DMS114 treated with DMSO at 0.1 percent for 48 hours (cell line): ENCODE measurements at regions not wholly inside any gene's neighbourhood (a gene's known extent, or its start where the extent isn't known, plus 50 kb on each side); places are given as distances from the start of the nearest gene placed in this dataset.

Experiments
- DNase-seq: peaks from one replicate; lab custom pipeline; 2025; ENCODE audit not compliant: unreplicated experiment; lab: John Stamatoyannopoulos, UW

DNA sequence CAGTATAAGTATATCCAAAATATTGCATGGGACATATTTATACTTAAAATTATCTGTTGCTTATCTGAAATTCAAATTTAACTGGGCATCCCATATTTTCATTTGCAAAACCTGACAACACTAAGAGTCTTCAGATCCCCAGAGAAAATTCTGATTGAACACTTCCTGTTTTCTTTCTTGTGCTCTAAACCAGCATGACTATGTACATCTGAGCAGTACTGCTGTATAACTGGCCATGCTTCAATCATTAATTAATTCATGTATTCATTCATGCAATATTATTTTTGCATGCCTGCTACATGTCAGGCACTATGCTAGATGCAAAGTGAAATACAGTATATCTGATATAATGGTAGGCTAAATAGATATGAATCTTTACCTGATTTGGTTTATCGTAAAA lies 461.2 kb downstream of the TLR4 start:
- DNase-seq = no peak

- peak; percentile 40 for DNase-seq
Observed at GRCh38 chr9:118170032-118170955, 466.1 kb downstream of the TLR4 start.

DNA sequence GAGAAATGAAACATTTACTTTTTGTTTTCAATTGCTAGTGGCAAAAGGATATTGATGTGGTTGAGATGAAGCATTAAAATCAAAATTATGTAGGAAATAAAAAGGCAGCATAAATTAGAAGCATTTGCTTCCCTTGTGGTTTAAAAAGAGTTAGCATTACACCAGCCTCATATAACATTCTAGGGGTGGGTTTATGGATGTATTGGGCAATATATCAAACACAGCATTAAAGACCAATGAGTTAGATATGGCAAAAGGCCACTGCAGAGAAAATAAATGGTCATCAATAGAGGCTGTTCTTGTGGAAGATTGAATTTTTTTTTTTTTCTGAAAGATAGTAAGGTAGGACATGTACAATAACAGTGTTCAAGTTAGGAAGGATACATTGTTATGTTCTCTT lies 473.0 kb downstream of the TLR4 start:
- no peak for DNase-seq

- DNase-seq = no peak
Observed at GRCh38 chr9:118183576-118183975, 479.4 kb downstream of the TLR4 start.

DNA sequence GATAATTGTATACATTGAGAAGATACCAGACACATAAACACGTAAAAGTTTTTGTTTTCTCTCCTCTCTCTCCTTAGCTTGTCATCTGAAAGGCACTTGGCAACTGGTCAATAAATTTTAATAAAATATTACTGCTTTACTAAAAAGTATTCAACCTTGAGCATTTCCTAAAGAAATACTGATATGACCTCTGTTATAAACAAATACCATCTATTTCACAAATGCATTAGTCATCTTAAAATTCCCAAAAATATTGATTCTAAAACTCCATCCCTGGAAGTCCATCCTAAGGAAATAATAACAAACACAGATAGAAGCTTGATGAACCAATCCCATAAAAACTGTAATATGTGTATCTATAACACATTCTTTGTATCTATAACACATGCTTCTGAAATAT lies 483.2 kb downstream of the TLR4 start:
- DNase-seq = no peak

- DNase-seq = no peak
Observed at GRCh38 chr9:118189615-118190014, 485.4 kb downstream of the TLR4 start.

- no peak for DNase-seq
Observed at GRCh38 chr9:118192807-118193206, 488.6 kb downstream of the TLR4 start.

GRCh38 chr9:118209343-118209742 lies 505.1 kb downstream of the TLR4 start:
- no peak for DNase-seq

GRCh38 chr9:118215549-118215948 lies 511.3 kb downstream of the TLR4 start:
- DNase-seq = no peak

DNA sequence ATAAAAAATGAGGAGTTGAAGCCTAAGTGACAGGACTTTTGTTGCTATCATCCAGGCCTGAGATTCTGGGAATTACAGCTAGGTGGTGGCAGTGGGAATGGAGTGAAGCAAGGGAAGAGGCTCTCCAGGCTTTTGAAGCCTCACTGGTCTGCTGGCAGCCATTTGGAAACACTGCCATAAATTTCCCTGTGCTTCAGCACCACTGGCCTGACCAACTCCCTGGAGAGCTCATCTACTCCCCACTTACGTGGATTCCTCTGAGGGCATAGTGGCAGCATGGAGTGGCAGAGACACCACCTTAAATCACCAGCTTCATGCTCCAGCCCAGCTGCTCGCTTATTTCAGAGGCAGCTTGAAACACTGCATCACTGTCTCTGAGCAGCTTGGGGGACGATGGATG lies 518.2 kb downstream of the TLR4 start:
- DNase-seq = no peak

DNA sequence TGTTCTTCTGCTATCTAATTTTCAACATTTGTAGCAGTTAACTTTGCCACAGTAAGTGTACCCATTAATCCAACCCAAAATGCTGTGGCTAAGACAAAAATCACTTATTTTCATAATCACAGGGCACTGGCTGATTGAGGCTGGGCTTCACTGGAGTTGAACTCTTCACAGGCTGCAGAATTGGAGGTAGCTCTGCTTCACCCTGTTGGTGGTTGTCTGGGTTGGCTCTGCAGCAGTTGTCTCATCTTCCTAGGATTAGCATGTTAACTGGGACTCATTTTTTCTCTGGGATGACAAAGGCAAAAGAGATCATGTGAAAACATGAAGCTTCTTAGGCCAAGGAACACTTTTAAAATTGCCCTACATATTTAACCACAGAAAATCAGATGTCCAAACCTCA lies 518.9 kb downstream of the TLR4 start:
- no peak for DNase-seq

DNA sequence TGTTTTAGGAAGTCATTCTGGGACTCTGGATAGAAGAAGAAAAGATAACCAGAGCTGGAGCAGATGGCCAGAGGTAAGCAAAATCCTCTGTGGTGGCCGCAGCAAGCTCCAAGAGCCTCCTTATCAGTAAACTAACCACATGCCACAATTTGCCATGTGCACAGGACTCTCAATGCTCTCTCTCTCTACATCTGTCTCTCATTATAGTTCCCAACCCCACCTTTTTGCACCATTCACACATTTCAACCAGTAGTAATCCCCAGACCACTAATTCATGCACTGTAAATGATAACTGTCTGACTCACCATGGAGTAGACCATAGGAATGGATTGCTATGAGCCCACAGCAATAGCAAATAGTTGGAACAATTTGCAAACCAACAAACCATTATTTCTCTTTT lies 526.1 kb downstream of the TLR4 start:
- no peak for DNase-seq

DNA sequence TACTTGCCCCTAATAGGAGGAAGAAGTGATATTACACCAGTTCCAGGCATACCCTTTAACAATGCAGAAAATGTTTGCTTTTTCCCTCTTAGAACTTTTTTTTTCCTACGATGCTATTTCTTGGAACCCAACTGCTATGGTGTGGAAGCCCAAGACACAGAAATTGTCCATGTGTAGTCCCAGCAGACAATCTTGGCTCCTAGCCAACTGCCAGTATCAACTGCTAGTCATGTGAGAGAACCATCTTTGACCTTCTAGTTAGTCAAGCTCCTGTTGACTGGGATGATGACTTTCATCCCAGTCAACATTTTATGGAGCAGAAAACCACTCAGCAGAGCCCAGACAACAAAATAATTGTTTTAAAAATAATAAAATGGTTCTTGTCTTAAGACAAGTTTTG lies 532.4 kb downstream of the TLR4 start:
- DNase-seq = no peak

DNA sequence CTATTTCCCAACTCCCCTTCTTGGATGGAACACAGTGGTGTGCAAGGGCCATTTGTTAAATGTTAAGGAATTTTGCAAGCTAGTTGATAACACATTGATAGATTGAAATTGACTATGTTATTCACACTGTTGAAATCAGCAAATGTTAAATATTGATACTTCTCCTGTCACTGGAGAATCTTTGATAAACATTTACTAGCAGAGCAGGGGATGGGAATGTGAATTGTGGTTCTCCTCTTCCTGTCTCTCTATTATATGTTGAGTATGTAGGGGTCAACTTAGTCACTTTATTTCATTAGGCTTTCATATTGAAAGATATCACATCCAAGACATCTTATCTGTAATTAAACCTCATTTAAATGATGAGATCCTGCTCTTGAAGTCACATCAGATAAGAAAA lies 533.9 kb downstream of the TLR4 start:
- DNase-seq = no peak

DNA sequence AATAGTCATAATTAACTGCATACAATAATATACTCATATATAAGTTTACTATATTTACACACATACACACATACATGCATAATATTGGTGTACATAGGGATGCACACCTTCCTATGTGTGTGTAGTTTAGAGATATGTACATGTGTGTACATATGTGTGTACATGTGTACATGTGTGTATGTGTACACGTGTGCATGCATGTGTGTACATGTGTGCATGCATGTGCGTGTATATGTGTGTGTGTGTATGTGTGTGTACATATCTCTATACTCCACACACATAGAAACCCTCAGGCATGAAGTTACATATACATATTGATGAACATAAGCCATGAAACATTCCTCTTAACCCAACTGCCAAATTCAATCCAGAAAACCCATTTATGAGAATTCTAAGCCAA lies 547.8 kb downstream of the TLR4 start:
- no peak for DNase-seq

GRCh38 chr9:118262191-118262590 lies 558.0 kb downstream of the TLR4 start:
- no peak for DNase-seq

DNA sequence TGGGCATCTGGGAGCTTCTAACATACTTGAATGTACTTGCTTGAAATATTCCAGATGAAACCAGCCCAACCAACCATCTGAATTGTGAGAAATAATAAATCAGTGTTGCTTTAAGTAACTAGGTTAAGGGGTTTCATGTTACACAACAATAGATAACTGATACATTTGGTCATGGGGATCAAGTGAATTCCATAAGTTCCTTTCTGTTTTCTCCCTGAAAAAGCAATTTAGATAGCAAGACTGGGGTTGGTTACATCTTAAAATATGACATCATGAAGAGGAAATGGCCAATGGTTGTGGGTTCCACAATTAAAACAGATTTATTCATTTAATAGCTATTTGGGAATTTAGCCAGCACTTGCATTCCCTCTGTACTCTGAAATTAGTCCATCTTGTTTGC lies 559.7 kb downstream of the TLR4 start:
- no peak for DNase-seq

- no peak for DNase-seq
Observed at GRCh38 chr9:118268046-118268445, 563.8 kb downstream of the TLR4 start.

DNA sequence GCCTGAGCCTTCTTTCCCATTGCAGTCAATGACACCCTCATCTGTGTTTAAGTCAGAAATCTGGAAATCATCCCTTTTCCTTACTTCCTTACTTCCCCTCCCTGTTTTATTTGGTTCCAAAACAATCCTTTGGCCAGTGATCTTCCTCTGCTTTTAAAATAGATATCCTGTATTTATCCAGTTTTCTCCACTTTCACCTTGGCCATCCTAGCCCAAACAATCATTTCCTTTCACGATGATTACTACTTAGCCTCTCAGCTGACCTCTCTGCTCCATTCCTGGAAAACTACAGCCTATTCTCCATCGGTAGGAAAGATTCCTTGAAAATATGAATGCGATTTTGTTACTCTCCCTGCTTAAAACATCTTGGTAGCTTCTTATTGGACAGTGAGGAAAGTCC lies 565.4 kb downstream of the TLR4 start:
- DNase-seq = no peak

DNA sequence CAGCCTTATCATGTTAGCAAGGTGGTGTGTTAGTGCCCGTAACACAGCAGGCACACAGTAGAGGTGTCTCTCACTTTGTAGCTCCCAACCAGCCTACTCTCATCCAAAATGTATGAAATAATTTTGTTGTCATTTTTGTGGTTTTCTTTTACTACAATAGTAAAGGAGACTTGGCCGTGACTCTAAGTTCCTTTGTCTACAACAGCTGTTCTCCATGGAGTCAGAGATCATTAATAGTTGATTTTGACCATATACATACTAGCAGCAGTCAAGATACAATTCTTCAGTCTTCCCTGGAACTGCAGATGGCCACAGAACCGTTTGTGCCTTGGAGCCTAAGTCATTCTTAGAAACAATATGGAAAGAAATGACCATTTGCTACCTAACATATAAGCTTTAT lies 567.1 kb downstream of the TLR4 start:
- DNase-seq = no peak

DNA sequence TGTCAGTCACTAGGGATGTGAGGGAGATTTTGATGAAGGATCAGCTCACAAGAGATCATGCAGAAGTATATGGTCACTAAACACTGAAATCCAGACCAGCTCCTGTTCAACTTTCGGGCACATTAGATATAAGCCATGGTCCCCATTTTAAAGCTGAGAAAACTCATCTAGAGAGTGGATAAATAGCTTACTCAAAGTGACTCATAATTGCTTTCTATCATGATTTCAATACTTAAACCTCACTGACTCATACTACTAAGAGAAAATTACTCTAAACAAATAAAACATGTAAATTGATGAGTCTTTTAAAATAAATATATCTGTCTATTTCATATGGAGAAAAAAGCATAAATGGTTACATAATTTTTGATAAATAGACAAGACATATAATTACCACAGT lies 567.7 kb downstream of the TLR4 start:
- DNase-seq = no peak

- DNase-seq = no peak
Observed at GRCh38 chr9:118273048-118273447, 568.8 kb downstream of the TLR4 start.

GRCh38 chr9:118276784-118277183 lies 572.6 kb downstream of the TLR4 start:
- DNase-seq = no peak
